HG03280 (cell line): ENCODE measurements at regions not wholly inside any gene's neighbourhood (a gene's known extent, or its start where the extent isn't known, plus 50 kb on each side); places are given as distances from the start of the nearest gene placed in this dataset.

Source experiments
- ATAC-seq: cut with Tn5 transposase; IDR thresholded peaks from one replicate; pipeline ENCODE4 v1.9.1; 2021; ENCODE audit warnings: mild to moderate bottlenecking, moderate library complexity; ENCODE audit not compliant: unreplicated experiment

GRCh38 chr3:178297199-178297598, 239.0 kb upstream of the KCNMB2 start:
- ATAC-seq: no peak

- ATAC-seq: no peak
Measured at GRCh38 chr3:178297740-178298139, 238.5 kb upstream of the KCNMB2 start.

- no peak for ATAC-seq
Measured at GRCh38 chr3:178300441-178300959, 235.7 kb upstream of the KCNMB2 start.

GRCh38 chr3:178302966-178303930, 233.0 kb upstream of the KCNMB2 start:
- ATAC-seq: no peak

- no peak for ATAC-seq
Measured at GRCh38 chr3:178304758-178305467, 231.3 kb upstream of the KCNMB2 start.

- no peak for ATAC-seq
Measured at GRCh38 chr3:178306432-178307115, 229.7 kb upstream of the KCNMB2 start.

GRCh38 chr3:178308771-178309170, 227.5 kb upstream of the KCNMB2 start:
- no peak for ATAC-seq

- ATAC-seq: no peak
Measured at GRCh38 chr3:178310949-178311348, 225.3 kb upstream of the KCNMB2 start.

- no peak for ATAC-seq
Measured at GRCh38 chr3:178313716-178314115, 222.5 kb upstream of the KCNMB2 start.

- no peak for ATAC-seq
Measured at GRCh38 chr3:178318340-178318739, 217.9 kb upstream of the KCNMB2 start.

GRCh38 chr3:178318941-178319816, 217.1 kb upstream of the KCNMB2 start:
- ATAC-seq: no peak

- ATAC-seq: no peak
Measured at GRCh38 chr3:178320456-178321351, 215.5 kb upstream of the KCNMB2 start.

- no peak for ATAC-seq
Measured at GRCh38 chr3:178324356-178324755, 211.9 kb upstream of the KCNMB2 start.

- ATAC-seq: no peak
Measured at GRCh38 chr3:178325330-178325729, 210.9 kb upstream of the KCNMB2 start.

GRCh38 chr3:178329936-178330335, 206.3 kb upstream of the KCNMB2 start:
- ATAC-seq: no peak

GRCh38 chr3:178334239-178334638, 202.0 kb upstream of the KCNMB2 start:
- ATAC-seq: no peak

GRCh38 chr3:178336336-178336735, 199.9 kb upstream of the KCNMB2 start:
- no peak for ATAC-seq

- no peak for ATAC-seq
Measured at GRCh38 chr3:178340506-178340905, 195.7 kb upstream of the KCNMB2 start.

- no peak for ATAC-seq
Measured at GRCh38 chr3:178341636-178342035, 194.6 kb upstream of the KCNMB2 start.
